ENCODE measurements at regions not wholly inside any gene's neighbourhood (a gene's known extent, or its start where the extent isn't known, plus 50 kb on each side); places are given as distances from the start of the nearest gene placed in this dataset.

DNA sequence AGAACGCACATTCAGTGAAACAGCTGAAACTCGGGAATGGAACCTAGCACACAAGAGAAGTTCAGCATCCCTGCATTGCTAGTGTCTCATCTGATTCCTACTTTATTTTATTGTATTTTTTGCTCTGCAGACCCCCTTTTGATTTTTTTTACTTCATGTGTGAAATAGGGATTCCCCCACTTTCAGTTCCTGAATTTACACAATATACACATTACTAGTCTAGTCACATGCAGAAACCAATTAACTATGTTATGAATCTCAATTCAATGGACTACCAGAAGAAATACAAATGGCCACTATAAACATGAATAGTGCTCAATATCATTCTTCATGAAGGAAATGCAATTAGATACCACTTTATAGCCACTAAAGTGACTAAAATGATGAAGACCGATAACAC, 386.1 kb upstream of the COBL start:
- TF ChIP-seq POLR2A (IDR thresholded peaks at IDR 0.05; ENCODE audit: low read depth, low read length) = no peak
- TF ChIP-seq POU2F2 (IDR thresholded peaks at IDR 0.05; ENCODE audit: low read depth, low read length) = no peak
- no peak for TF ChIP-seq TAF1 (IDR thresholded peaks at IDR 0.05; ENCODE audit: low read depth, low read length)
